Activated naive CD8-positive, alpha-beta T cell treated with anti-CD3 and anti-CD28 coated beads, Interleukin-2, amount 10 ng/mL, durations not matched to agents 7 days and 5 days (primary cell): ENCODE measurements at regions not wholly inside any gene's neighbourhood (a gene's known extent, or its start where the extent isn't known, plus 50 kb on each side); places are given as distances from the start of the nearest gene placed in this dataset.

ENCODE experiments used
- ATAC-seq: fragments of 150-1000 bp; cut with Tn5 transposase; one replicate; pipeline ENCODE4 v1.10.0; 2021; ENCODE audit warnings: low read depth, moderate library complexity
- POLR2A ChIA-PET: fragments of 350-600 bp; sonication (Branson Sonifier 250); formaldehyde crosslinking; loops from one replicate; lab custom pipeline; 2021; ENCODE audit warnings: antibody characterized with exemption; lab: Charles Lee
- DNase-seq: peaks from one replicate; pipeline ENCODE4 v3.0.0; 2021
- H3K27ac Mint-ChIP-seq: one replicate; pipeline ENCODE4 v1.8.0; 2022; ENCODE audit warnings: mild to moderate bottlenecking, mixed read lengths
- H3K27me3 Mint-ChIP-seq: one replicate; pipeline ENCODE4 v1.8.0; 2022; ENCODE audit warnings: mild to moderate bottlenecking, moderate library complexity, mixed read lengths
- H3K36me3 Mint-ChIP-seq: one replicate; pipeline ENCODE4 v1.8.0; 2021; ENCODE audit warnings: mild to moderate bottlenecking, mixed read lengths
- H3K4me1 Mint-ChIP-seq: one replicate; pipeline ENCODE4 v1.8.0; 2021; ENCODE audit warnings: mixed read lengths
- H3K4me3 Mint-ChIP-seq: one replicate; pipeline ENCODE4 v1.8.0; 2022; ENCODE audit warnings: mild to moderate bottlenecking, moderate library complexity, mixed read lengths
- H3K9me3 Mint-ChIP-seq: one replicate; pipeline ENCODE4 v1.8.0; 2021; ENCODE audit warnings: mixed read lengths

DNA sequence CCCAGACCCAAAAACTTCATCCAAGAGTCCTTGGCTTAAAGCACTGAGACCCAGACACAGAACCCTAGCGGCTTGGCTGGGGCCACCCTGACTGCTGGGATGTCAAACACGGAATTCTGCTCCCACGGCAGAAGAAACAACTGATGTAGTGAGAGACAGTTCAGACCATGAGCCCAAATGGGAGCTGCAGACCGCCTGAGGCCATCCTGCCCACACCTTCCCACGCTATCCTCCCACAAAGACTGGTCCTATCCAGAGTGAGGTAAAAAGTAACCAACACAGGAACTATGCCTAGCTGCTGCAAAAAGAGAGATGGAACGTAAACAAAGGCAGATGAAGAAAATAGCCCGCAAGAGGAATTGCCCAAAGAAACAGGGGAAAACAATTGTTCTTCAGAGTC lies 203.3 kb downstream of the PTPRU start:
- Mint-ChIP-seq H3K27ac (no peak overlapping the region), H3K36me3 (no peaks in the 10 kb centered on the region), H3K27me3 (peaks cover 26% of the 10 kb centered on the region), H3K9me3 (no peaks in the 10 kb centered on the region), H3K4me3 (no peak overlapping the region), H3K4me1 (no peaks in the 10 kb centered on the region)
- POLR2A ChIA-PET: no interaction called here
- no peak for ATAC-seq
- DNase-seq: no peak

DNA sequence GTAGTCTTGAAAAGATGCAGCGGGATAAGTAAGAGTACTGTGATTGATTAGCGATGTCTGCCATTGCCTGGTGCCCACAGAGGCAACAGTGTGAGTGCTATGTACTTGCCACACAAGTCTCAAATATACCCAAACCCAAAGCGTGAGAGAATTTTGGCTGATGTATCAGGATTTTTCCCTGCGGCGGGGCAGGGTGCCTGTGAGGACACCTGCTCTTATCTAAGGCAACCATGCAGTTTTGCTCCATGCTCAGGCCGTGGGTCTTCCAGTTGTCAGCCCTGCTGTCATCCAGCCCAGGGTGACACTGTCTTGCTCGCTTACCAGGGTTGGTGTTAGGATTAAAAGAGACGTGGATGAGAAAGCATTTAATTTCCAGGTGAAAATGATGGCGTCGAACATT lies 202.7 kb downstream of the PTPRU start:
- ATAC-seq (no peak), DNase-seq (no peak)
- Mint-ChIP-seq H3K27me3 (peaks cover 25% of the 10 kb centered on the region), H3K4me3 (no peak overlapping the region), H3K27ac (no peak overlapping the region), H3K36me3 (no peaks in the 10 kb centered on the region), H3K4me1 (no peaks in the 10 kb centered on the region), H3K9me3 (no peaks in the 10 kb centered on the region)
- POLR2A ChIA-PET: no interaction called here

DNA sequence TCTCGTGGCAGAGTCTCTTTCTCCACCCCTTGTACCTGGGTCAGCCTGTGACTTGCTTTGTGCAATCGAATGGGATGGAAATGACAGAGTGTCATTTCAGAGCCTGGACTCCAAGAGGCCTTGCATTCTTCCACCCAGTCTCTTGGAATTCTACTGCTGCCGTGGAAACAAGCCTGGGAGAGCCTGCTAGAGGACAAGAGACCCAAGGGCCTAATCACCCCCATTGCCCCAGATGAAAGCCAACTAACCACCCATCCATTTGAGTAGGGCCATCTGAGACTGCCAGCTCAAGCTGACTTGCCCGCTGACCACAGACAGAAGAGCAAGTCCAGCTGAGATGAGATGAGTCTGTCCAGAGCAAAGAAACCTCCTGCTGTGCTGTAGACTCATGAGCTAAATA lies 201.6 kb downstream of the PTPRU start:
- DNase-seq: no peak
- POLR2A ChIA-PET: no interaction called here
- no peak overlapping the region for H3K27ac Mint-ChIP-seq
- H3K4me1 Mint-ChIP-seq: no peaks in the 10 kb centered on the region
- peaks cover 20% of the 10 kb centered on the region for H3K27me3 Mint-ChIP-seq
- H3K4me3 Mint-ChIP-seq: no peak overlapping the region
- H3K9me3 Mint-ChIP-seq: no peaks in the 10 kb centered on the region
- no peaks in the 10 kb centered on the region for H3K36me3 Mint-ChIP-seq
- no peak for ATAC-seq

DNA sequence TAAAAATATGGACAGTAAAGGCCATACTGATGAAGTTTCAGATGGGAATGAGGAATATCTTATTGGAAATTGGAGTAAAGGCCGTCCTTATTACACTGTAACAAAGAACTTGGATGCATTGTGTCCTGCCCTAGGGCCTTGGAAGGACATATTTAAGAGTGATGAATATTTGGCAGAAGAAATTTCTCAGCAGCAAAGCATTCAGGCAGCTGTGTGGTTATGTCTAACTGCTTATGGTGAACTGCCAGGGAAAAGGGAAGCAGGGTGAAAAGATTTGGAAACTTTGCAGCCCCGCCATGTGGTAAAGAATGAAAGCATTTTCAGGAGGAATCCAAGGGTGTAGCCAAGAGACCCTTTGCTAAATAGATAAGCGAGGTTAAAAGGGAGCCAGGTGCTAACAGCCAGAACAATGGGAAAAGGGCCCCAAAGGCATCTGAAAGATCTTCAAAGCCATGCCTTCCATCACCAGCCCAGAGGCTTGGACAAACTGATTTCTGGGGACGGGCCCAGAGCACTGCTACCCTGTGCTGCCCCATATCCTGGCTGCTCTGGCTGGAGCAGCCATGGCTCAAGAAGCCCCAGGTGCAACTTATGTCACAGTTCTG lies 200.0 kb downstream of the PTPRU start:
- Mint-ChIP-seq H3K4me3 (no peak overlapping the region), H3K27ac (no peak overlapping the region), H3K9me3 (no peaks in the 10 kb centered on the region), H3K4me1 (no peaks in the 10 kb centered on the region), H3K27me3 (peaks cover 11% of the 10 kb centered on the region), H3K36me3 (no peaks in the 10 kb centered on the region)
- DNase-seq (no peak), ATAC-seq (no peak)
- POLR2A ChIA-PET: no interaction called here

DNA sequence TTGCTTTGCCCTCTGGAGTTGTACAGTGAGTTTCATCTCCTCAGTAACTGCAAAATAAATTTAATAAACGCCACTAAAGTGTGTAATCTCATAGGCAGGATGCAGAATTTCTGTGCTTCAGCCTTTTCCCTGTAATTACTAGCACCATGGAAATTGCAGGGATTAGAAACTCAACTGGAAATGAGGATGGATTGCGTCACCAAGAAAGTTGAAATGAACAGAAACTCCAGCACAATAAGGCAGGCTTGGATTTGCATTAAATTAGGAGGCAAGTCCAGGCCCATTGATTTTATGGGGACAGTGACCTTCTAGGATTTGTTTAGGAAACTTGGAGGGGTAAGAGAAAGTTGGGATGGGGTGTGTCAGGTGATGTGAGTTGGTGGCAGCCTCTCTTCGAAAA lies 197.5 kb downstream of the PTPRU start:
- Mint-ChIP-seq H3K27me3 (peaks cover 2% of the 10 kb centered on the region), H3K36me3 (no peaks in the 10 kb centered on the region), H3K4me3 (no peak overlapping the region), H3K27ac (no peak overlapping the region), H3K4me1 (no peaks in the 10 kb centered on the region), H3K9me3 (no peaks in the 10 kb centered on the region)
- POLR2A ChIA-PET: no interaction called here
- ATAC-seq (no peak), DNase-seq (no peak)

DNA sequence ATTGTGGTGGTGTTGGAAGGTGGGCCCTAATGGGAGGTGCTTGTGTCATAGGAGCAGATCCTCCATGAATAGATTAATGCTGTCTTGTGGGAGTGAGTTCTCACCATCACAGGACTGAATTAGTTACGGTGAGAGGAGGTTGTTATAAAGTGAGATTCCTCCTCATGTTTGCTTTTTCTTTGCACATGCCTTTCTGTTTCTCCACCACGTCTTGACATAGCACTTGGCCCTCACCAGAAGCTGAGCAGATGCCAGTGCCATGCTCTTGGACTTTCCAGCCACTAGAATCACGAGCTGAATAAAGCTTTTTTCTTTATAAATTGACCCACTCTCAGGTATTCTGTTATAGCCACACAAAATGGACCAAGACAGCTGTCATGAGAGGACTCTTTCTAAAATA lies 194.8 kb downstream of the PTPRU start:
- peaks cover 2% of the 10 kb centered on the region for H3K27me3 Mint-ChIP-seq
- H3K9me3 Mint-ChIP-seq: no peaks in the 10 kb centered on the region
- no peak overlapping the region for H3K4me3 Mint-ChIP-seq
- DNase-seq (no peak), ATAC-seq (no peak)
- H3K36me3 Mint-ChIP-seq: no peaks in the 10 kb centered on the region
- POLR2A ChIA-PET: no interaction called here
- no peaks in the 10 kb centered on the region for H3K4me1 Mint-ChIP-seq
- no peak overlapping the region for H3K27ac Mint-ChIP-seq

DNA sequence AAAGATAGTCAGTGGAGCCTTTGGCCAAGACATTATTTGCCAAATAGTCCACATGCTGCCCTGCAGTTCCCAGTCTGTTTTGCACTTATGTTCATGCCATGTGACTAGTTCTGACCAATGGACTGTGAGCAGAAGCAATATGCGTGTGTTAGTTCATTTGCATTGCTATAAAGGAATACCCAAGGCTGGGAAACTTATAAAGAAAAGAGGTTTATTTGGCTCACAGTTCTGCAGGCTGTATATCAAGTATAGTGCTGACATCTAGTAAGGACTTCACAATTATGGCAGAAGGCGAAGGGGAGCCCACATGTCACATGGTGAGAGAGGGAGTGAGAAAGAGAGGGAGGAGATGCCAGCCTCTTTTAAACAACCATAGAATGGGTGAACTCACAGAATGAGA lies 193.3 kb downstream of the PTPRU start:
- Mint-ChIP-seq H3K9me3 (no peaks in the 10 kb centered on the region), H3K36me3 (no peaks in the 10 kb centered on the region), H3K4me3 (no peak overlapping the region), H3K27ac (no peak overlapping the region), H3K4me1 (no peaks in the 10 kb centered on the region), H3K27me3 (peaks cover 2% of the 10 kb centered on the region)
- ATAC-seq: no peak
- no peak for DNase-seq
- POLR2A ChIA-PET: no interaction called here

DNA sequence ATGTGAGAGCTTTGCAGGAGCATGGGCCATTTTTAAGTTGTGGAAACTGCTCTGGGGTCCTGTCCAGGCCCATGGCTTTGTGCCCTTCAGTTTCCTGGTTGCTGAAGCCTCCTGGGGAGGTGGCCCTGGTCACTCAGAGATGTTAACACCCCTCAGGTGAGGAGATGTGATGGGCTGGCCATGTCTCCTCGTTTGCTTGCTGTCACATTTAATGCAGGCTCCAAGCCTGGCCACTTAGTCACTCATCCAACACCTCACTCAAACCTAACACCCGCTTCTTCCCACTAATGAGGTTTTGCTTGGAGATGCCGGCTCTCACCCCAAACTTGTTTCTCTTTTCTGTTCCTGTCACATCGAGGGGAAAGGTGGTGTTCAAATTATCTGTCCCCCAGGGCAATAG lies 192.7 kb downstream of the PTPRU start:
- H3K4me1 Mint-ChIP-seq: no peaks in the 10 kb centered on the region
- H3K36me3 Mint-ChIP-seq: no peaks in the 10 kb centered on the region
- no peaks in the 10 kb centered on the region for H3K9me3 Mint-ChIP-seq
- ATAC-seq (no peak), DNase-seq (no peak)
- no peak overlapping the region for H3K27ac Mint-ChIP-seq
- peaks cover 2% of the 10 kb centered on the region for H3K27me3 Mint-ChIP-seq
- no peak overlapping the region for H3K4me3 Mint-ChIP-seq
- POLR2A ChIA-PET: no interaction called here

DNA sequence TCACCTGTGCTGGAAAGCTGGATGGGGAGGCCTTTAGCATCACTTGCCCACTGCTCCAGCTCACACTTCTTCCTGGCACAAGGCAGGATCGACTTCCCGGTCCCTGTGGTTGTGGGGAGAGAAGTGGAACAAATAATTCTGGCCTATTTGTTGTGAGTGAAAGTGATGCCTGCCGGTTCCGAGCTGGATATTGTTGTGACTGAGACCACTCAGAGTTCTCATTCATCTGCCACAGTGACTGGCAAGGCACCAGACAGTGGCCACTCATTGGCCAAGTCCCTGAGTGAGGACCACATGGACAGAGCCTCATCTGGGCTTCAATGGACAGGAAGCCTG lies 191.9 kb downstream of the PTPRU start:
- Mint-ChIP-seq H3K36me3 (no peaks in the 10 kb centered on the region), H3K9me3 (no peaks in the 10 kb centered on the region), H3K27ac (no peak overlapping the region), H3K4me1 (no peaks in the 10 kb centered on the region), H3K27me3 (peaks cover 7% of the 10 kb centered on the region), H3K4me3 (no peak overlapping the region)
- DNase-seq (no peak), ATAC-seq (no peak)
- POLR2A ChIA-PET: no interaction called here

DNA sequence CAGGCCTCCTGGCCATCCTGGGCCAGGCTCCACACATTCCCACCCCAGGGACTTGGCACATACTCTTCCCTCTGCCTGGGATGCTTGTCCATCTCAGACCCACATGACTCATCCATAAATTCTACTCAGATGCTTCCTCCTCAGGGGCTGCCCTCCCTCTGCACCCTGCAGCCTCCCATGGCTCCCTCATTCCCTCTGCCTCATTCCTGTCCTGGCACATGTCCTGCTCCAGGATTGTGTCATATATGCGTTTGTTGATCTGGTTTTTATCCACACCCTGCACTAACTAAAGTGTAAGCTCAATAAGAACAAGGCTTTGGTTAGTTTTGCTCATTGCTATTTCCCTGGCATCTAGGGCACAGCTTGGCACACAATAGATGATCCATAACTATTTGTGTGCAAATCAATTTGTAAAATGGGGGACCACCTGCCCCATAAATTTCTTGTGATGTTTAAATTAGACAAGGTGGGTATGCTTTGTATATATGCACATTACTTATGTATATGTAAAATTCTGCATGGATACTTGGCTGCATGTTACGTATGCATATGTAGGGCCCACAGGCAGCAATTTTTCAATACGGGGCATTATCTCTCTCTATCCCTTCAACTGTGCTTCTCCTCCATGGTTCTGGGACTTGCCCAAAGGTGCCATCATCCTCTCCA lies 191.4 kb downstream of the PTPRU start:
- no peak for ATAC-seq
- no peak overlapping the region for H3K27ac Mint-ChIP-seq
- H3K4me1 Mint-ChIP-seq: no peaks in the 10 kb centered on the region
- H3K9me3 Mint-ChIP-seq: no peaks in the 10 kb centered on the region
- H3K36me3 Mint-ChIP-seq: no peaks in the 10 kb centered on the region
- POLR2A ChIA-PET: no interaction called here
- DNase-seq: no peak
- no peak overlapping the region for H3K4me3 Mint-ChIP-seq
- H3K27me3 Mint-ChIP-seq: peaks cover 11% of the 10 kb centered on the region

DNA sequence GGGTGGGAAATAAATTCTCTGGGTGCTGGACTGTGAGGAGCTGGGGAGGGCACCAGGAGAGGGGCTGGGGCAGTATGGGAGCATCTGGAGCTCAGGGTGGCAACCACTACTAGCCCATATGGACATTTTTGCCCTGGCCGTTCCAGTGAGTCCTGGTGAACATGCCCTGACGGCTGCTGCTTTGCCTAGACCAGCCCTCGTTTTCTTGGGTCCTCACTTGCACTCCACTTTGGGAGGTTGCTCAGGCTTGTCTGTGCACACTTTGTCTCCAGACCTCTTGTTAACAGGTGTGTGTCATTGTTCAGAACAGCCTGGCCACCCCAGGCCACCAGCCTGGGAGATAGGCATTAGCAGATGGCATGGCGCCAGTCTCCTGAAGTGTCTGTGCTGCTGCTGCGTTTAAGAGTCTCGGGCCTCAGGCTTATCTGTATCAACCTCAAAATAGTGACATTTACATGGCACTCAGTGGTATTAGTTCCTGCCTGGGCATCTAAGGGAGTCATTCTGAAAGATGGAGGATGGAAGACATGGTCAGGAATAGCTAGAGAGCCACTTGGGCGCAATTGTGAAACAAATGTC lies 190.5 kb downstream of the PTPRU start:
- no peaks in the 10 kb centered on the region for H3K36me3 Mint-ChIP-seq
- DNase-seq (no peak), ATAC-seq (no peak)
- H3K9me3 Mint-ChIP-seq: no peaks in the 10 kb centered on the region
- H3K27ac Mint-ChIP-seq: no peak overlapping the region
- H3K27me3 Mint-ChIP-seq: peaks cover 13% of the 10 kb centered on the region
- H3K4me3 Mint-ChIP-seq: no peak overlapping the region
- H3K4me1 Mint-ChIP-seq: no peaks in the 10 kb centered on the region
- POLR2A ChIA-PET: no interaction called here

DNA sequence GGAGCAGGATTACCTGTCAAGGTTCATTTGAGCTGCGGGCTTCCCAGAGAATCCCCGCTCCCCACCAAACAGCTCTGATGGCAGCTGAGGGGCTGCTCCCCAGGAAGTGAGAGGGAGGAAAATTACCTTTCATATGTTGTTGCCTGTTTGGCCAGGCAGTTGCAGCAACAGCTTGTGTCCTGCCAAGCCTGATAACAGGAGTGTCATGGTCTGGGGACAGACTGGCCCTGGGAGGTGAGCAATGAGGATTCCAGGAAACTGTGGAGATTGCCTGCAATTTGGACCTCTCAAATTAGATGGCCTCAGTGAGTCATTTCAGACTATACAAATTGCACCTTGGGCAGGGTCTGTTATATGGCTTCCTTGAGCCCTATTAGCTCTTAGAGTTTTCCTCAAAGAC lies 189.3 kb downstream of the PTPRU start:
- Mint-ChIP-seq H3K27me3 (peaks cover 16% of the 10 kb centered on the region), H3K27ac (no peak overlapping the region), H3K36me3 (no peaks in the 10 kb centered on the region), H3K4me1 (no peaks in the 10 kb centered on the region), H3K4me3 (no peak overlapping the region), H3K9me3 (no peaks in the 10 kb centered on the region)
- POLR2A ChIA-PET: no interaction called here
- no peak for ATAC-seq
- DNase-seq: no peak

DNA sequence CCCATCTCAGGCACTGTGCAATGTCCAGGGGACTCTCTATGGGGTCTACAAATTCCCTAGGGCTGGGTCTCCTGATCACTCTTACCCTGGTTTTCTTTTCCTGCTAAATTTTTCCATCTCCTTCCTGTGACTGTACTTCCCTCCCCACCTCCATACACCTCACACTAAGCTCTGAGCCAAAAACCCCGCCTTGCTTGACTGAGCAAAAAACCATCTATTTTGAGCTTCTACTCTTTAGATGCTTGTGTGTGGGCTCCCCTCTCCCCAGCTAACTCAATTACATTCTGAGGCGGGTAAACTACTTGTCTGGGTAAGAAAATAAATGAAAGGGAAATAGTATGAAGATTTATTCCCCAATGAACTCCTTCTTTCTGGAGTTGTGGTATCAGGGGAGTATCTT lies 187.9 kb downstream of the PTPRU start:
- POLR2A ChIA-PET: no interaction called here
- DNase-seq: no peak
- Mint-ChIP-seq H3K27ac (no peak overlapping the region), H3K9me3 (no peaks in the 10 kb centered on the region), H3K4me1 (no peaks in the 10 kb centered on the region), H3K4me3 (no peak overlapping the region), H3K36me3 (no peaks in the 10 kb centered on the region), H3K27me3 (peaks cover 16% of the 10 kb centered on the region)
- no peak for ATAC-seq

DNA sequence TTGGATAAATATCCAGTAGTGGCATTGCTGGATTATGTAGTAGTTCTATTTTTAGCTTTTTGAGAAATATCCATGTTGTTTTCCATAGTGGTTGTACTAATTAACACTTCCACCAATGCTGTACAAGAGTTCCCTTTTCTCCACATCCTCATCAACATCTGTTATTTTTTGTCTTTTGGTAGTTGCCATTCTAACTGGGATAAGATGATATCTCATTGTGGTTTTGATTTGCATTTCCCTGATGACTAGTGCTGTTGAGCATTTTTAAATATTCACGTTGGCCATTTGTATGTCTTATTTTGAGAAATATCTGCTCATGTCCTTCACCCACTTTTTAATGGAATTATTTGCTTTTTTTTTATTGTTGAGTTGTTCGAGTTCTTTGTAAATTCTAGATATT lies 183.9 kb downstream of the PTPRU start:
- ATAC-seq (no peak), DNase-seq (no peak)
- no peaks in the 10 kb centered on the region for H3K9me3 Mint-ChIP-seq
- H3K36me3 Mint-ChIP-seq: no peaks in the 10 kb centered on the region
- POLR2A ChIA-PET: no interaction called here
- H3K27ac Mint-ChIP-seq: no peak overlapping the region
- peaks cover 17% of the 10 kb centered on the region for H3K27me3 Mint-ChIP-seq
- H3K4me3 Mint-ChIP-seq: no peak overlapping the region
- no peaks in the 10 kb centered on the region for H3K4me1 Mint-ChIP-seq
